HuH-7 (cell line): ENCODE measurements at regions not wholly inside any gene's neighbourhood (a gene's known extent, or its start where the extent isn't known, plus 50 kb on each side); places are given as distances from the start of the nearest gene placed in this dataset.
"Not testable (repeated sequence)": the region's sequence is repeated elsewhere in the genome, so short reads cannot be mapped to it uniquely, and the experiment has no call there.

Source experiments
- DNase-seq: peaks from one replicate; pipeline ENCODE4 v3.0.0; 2011; ENCODE audit warnings: low spot score

DNA sequence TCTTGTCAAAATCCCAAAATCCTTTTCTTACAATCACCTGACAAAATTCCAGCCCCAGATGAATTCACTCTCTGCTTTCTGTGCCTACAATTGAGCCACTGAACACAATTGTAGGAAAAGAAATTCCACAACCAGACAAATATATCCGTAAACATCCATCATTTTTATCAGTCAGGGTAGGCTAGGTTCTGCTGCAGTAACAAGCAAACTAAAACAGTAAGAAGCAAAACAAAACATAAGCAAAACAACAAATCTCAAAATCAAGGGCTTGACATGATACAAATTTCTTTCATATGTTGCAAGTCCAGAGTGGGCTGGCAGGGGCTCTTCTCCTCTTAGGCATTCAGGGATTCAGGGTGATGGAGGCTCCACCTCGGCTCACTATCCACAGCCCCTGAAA is 114.2 kb upstream of the MAN2A1 start:
- no peak for DNase-seq

DNA sequence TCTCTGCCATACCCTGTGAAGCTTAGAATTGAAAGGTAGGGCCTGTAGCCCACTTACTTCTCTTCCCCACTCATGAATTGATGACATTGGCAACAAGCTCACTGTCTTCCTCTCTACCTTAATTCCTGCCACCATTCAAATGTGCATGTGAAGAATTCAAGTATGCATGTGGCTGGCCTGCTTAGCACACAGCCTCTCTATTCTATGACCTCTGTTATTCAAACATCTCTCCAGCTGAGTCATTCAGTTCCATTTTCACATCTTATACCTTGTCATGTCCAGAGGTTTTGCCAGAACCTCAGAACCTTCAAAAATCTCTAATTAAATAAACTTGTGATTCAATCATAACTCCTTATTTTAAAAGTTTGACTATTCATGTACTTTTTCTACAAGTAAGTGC is 114.7 kb upstream of the MAN2A1 start:
- no peak for DNase-seq

DNA sequence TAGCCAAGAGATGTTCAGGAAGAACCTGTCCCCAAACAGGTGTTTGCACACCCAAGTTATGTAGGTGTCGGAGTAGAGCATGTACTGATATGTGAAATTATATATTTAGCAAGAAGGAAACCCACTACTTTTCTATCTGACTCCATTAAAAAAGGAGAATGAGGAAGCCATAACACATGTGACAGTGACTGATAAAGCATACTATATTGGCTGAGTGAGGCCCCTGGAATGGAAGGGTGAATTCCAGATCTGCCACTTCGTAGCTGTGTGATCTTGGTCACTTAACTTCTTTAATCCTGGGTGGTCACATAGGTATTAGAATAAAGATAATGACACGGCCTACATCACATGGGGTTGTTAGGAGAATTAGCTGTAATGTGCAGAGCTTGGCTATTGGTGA is 116.0 kb upstream of the MAN2A1 start:
- DNase-seq = no peak

DNA sequence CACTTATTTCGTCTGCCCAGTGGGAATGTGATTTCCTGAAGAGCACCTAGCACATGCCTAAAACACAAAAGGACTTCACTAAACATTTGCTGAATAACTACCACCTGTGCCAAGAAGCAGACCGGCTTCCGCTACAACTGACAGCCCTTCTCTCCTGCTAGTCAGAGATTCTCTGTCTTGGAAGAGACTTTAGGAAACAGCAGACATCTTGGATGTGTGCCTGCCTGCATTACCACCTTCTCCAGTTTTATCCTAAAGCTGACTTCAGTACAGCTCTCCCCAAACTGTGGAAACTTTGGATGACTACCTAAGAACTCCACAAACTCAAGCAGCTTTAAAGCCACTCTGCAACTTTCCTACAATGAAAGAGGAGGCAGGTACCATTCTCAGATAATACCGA is 116.5 kb upstream of the MAN2A1 start:
- no peak for DNase-seq

DNA sequence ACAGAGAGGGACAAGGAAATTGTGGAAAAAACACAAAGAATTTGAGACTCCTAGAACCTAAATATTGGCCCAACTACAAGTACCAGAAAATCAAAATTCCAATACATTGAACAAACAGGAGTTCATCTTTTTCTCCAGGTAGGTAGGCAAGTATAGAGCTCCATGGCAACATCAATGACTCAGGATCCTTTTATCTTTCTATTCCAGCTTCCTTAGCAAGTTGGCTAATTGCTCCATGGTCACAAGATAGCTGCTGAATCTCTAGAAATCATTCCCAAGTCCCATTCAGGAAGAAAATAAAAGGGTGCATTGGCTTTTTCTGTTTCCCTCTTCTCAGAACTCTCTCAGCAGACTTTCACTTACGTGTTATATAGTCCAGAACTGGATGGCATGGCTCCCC is 117.9 kb upstream of the MAN2A1 start:
- no peak for DNase-seq

DNA sequence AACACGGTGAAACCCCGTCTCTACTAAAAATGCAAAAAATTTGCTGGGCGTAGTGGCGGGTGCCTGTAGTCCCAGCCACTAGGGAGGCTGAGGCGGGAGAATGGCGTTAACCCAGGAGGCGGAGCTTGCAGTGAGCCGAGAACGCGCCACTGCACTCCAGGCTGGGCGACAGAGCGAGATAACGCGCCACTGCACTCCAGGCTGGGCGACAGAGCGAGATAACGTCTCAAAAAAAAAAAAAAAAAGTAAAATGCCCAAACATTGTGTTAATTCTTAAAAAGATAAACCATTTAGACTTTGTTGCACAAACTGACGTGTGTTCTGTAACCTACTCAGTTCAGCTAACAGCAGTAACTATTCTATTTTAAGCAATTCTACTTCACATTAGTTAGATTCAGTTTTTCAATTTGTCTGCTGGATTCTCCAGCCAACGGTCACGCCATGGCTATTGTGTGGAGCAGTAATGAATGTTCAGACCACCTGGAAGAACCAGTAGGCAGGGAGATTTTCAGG is 119.3 kb upstream of the MAN2A1 start:
- no peak for DNase-seq

DNA sequence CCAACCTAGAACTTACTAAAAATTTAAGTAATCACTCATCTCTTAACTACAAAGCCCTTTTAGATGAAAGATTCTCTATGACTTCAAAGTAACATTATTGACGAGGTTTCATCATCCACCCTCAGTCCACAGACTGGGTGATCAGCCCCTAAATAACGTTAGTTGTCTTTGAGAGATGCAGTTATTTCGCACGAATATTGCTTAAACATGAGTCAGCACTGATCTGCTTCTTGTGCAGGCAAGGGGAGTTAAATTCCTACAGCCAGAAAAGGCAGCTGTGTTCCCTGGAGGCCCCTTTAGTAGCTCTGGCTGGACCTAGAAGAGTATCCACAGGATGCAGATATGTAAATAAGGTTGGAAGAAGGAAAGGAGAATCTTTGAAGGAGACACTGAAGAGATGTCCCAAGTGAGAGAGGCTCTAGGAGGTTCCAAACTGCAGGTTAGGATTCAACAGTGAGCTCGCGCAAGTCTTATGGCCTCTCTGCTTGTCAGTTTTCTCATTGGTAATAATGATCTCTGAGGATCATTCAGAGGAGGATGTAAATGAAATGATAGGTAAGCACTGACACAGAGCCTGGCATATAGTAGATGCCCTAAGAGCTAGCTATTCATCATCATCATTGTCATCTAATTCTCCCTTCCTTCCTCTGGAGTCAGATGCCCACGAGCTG is 122.2 kb upstream of the MAN2A1 start:
- no peak for DNase-seq

DNA sequence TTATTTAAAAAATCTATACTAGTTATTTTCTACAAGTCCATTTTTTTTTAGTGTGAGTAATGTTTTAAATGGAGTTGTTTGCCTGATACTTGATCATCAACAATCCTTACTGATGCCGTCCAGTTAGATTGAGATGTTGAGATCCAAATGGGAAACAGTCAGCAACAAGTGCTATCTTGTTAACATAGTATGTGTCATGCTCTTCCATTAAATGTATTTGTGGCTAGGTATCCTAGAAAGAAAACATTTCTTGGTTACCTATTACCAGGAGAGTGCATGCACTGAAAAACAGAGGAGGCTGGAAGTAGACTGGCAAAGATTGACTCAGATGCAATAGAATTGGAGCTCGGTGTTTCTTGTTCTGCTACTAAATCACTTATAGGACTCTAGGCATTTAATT is 123.4 kb upstream of the MAN2A1 start:
- no peak for DNase-seq

DNA sequence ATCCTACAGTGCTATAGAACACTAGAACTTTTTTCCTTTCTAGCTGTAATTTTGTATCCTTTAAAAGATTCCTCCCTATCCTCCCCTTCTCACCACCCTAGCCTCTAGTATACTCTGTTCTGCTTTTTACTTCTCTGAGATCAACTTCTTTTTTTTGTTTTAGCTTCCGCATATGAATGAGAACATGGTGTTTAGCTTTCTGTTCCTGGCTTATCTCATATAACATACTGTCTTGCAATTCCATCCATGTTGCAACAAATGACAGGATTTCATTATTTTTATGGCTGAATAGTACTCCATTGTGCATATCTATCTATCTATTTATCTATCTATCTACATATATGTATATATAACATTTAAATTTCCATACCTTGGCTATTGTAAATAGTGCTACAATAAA is 126.0 kb upstream of the MAN2A1 start:
- no peak for DNase-seq

DNA sequence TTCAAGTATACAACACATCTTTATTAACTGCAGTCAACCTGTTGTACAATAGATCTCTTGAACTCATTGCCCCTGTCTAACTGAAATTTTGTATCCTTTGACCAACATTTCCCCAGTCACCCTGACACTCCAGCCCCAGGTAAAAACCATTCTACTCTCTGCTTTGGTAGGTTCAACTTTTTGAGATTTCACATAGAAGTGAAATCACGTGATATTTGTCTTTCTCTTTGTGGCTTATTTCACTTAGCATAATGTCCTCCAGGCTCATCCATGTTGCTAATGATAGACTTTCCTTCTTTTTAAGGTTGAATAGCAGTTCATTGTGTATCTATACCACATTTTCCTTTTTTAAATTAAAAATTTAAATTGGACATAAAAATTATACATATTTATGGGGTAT is 126.5 kb upstream of the MAN2A1 start:
- DNase-seq = no peak

DNA sequence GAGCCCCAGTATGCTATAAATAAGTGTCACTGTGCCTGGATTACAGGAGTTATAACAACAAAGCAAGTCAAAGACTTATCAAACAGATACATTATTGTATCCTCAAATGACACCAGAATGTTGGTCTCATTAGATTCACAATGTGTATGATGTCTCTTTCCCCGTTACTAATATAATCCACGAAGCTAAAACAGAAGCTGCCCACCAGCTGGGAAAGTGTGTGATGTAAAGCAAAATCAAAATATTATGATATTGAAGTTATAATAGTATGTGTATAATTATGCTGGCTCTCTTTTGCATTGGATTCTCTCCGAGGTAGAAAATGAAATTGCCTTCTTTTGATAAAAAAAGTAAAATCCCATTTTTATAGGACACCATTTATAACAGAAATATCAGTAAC is 127.3 kb upstream of the MAN2A1 start:
- no peak for DNase-seq

DNA sequence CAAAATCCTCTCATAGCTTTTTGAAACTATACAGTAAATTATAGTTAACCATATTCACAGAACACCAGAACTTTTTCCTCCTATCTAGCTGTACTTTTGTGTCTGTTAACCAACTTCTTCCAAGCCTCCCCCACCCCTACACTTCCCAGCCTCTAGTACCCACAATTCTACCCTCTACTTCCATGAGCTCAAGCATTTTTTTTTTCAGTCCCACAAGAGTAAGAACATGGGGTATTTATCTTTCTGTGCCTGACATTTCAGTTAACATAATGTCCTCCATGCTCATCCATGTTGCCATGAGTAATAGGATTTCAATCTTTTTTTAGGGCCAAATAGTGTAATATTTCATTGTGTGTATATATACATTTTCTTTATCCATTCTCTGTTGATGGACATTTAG is 128.3 kb upstream of the MAN2A1 start:
- DNase-seq = no peak

DNA sequence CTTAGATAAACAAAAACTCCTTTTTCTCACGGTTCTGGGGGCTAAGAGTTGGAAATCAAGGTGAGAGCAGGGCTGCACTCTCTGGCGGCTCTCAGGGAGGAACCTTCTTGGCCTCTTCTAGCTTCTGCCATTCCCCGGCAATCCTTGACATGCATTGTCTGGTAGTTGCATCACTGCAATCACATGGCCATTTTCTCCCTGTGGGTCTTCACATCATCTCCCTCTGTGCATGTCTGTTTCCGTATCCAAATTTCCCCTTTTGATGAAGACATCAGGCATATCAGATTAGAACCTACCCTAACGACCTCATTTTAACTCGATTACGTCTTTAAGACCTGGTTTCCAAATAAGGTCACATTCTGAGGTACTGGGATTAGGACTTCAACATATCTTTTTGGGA is 129.2 kb upstream of the MAN2A1 start:
- DNase-seq = no peak

DNA sequence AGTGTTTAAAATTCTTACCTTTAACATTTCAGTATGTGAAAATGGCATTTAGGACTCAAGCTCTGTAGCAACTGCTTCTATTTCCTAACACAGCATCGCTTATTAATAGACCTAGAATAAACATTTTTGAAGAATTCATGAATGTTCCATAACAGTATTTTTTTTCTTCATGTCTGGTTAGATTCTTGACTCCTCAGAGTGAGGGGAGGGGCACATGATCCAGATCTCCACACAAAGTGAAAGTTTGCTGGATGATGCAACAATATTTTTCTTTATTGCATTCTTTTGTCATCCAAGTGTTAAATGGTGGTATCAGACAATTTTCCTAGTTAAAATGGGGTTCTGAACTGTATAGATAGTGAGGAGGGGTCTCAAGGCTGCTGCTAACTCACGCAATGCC is 130.8 kb upstream of the MAN2A1 start:
- DNase-seq = no peak

DNA sequence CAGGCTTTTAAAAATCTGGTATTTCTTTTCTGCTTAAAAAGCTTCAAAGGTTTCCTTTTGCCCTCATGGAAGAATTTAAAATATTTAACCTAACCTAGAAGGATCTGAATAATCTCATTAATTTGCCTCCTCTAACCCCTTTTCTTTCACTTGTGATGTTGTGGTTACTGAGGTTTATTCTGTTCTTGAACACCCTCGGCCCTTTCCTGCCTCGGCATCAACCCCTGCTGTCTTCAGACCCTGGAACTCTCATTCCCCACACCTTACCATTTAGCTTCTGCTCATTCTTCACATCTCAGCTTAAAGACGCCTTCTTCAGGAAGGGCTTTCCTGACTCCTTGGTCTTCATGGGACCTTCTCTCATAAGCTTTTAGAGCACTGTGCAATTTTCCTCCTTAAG is 131.4 kb upstream of the MAN2A1 start:
- no peak for DNase-seq

DNA sequence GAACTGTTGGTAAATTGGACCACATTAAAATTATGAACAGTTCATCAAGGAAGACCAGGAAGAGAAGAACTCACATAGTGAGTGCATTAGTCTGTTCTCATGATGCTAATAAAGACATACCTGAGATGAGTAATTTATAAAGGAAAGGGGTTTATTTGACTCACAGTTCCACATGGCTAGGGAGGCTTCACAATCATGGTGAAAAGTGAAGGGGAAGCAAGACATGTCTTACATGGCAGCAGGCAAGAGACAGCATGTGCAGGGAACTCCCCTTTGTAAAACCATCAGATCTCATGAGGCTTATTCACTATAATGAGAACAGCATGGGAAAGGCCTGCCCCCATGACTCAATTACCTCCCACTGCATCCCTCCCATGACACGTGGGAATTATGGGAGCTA is 135.9 kb upstream of the MAN2A1 start:
- DNase-seq = no peak

DNA sequence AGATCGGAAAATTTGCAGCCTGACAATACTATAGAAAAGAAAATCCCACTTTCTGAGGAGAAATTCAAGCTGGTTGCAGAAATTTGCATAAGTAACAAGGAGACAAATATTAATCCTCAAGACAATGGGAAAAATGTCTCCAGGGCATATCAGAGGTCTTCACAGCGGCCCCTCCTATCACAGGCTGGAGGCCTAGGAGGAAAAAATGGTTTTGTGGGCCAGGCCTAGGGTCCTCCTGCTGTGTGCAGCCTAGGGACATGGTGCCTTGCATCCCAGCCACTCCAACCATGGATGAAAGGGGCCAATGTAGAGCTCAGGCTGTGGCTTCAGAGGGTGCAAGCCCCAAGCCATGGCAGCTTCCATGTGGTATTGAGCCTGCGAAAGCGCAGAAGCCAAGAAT is 138.5 kb upstream of the MAN2A1 start:
- not testable (repeated sequence) for DNase-seq

DNA sequence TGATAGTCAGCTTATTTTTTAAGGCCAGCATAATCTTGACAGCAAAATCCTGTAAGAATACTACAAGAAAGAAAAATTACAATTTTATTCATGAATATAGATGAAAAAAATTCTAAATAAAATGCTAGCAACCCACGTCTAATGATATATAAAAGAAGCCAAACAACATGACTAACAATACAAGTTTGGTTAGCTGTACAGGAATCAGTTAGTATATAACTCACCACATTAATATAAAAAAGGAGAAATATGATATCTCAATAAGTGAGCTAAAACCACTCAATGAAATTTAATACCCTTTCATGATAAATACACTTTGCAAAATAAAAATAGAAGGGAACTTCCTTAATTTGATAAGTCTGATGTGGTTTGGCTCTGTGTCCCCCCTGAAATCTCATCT is 139.7 kb upstream of the MAN2A1 start:
- DNase-seq = no peak

DNA sequence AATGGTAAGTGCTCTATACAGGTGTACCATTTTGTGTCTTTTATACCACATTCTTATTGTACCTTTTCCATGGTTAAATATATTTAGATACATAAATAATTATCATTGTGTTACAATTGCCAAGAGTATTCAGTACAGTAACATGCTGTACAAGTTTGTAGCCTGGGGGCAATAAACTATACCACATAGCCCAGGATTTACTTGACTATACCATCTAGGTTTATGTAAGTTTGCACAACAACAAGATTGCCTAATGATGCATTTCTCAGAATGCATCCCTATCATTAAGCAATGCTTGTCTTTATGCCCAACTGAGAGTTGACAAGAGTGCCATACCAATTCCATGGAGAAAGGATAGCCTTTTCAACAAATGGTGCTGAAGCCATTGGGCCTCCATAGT is 136.7 kb upstream of the PJA2 start:
- DNase-seq = no peak

DNA sequence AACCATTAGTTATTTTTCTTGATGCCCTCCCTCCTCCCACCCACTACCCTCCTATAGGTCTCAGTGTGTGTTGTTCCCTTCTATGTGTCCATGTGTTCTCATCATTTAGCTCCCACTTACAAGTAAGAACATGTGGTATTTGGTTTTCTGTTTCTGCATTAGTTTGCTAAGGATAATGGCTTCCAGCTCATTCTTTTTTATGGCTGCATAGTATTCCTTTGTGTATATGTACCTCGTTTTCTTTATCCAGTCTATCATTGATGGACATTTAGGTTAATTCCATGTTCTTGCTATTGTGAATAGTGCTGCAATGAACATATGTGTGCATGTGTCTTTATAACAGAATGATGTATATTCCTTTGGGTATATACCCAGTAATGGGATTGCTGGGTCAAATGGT is 135.1 kb upstream of the PJA2 start:
- DNase-seq = not testable (repeated sequence)

DNA sequence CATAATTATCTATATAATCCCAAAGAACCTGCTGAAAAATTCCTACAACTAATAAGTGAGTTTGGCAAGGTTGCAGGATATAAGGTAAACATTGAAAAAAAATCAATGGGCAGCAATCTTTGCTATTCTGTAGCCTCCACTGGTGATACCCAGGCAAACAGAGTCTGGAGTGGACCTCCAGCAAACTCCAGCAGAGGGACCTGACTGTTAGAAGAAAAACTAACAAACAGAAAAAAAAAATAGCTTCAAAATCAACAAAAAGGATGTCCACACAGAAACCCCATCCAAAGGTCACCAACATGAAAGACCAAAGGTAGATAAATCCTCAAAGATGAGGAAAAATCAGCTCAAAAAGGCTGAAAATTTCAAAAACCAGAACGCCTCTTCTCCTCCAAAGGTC is 128.9 kb upstream of the PJA2 start:
- not testable (repeated sequence) for DNase-seq

DNA sequence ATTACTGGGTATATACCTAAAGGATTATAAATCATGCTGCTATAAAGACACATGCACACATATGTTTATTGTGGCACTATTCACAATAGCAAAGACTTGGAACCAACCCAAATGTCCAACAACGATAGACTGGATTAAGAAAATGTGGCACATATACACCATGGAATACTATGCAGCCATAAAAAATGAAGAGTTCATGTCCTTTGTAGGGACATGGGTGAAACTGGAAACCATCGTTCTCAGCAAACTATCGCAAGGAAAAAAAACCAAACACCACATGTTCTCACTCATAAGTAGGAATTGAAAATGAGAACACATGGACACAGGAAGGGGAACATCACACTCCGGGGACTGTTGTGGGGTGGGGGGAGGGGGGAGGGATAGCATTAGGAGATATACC is 125.3 kb upstream of the PJA2 start:
- not testable (repeated sequence) for DNase-seq

DNA sequence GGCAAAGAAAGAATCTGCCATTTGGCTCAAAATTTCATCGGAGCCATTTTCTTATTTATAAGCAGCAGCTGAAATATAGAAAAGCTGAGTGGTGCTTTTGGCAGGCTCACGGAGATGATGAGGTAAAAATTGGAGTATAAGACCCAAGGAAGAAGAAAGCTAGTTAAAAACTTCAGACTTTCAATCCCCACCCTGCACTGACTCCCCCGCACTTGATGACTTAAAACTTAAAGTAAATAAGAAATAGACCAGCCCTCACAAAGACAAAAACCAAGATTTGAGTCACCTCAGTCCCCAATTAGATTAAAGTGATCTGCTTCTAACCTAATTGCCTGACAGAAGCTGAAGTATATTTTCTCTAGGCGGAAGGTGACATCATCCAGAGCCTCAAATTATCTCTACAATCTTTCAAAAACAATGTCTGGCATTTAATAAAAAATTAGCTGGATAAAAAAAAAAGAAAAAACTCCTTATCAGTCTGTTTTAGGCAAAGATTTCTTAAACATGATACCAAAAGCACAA is 124.0 kb upstream of the PJA2 start:
- DNase-seq = no peak

DNA sequence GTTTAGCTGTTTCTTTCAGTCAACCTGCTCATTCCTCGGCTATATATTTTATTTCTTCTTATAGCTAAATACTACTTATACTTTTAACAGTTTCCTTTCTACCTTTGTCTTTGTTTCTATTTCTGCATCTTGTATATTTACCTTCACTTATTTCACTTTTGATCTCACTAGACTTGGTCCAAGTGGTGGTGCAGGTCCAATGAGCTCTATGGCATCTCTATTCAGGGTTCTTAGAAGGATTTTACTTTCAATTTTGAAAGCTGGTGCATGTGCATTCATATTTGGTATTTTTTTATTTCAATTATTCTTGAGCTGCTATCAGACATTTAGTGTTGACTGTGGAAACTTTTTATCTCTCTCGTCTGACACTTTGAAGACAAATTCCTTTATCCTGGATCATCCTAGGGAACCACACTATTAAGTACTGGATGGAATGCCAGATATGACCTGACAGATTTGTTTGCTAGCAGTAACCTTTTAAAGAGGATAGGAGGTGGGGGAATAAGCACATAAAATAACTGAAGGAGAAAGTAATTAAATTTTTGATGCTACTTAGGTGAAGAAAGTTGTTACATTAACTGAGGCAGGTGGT is 123.1 kb upstream of the PJA2 start:
- no peak for DNase-seq
